ENCODE measurements at regions not wholly inside any gene's neighbourhood (a gene's known extent, or its start where the extent isn't known, plus 50 kb on each side); places are given as distances from the start of the nearest gene placed in this dataset.

DNA sequence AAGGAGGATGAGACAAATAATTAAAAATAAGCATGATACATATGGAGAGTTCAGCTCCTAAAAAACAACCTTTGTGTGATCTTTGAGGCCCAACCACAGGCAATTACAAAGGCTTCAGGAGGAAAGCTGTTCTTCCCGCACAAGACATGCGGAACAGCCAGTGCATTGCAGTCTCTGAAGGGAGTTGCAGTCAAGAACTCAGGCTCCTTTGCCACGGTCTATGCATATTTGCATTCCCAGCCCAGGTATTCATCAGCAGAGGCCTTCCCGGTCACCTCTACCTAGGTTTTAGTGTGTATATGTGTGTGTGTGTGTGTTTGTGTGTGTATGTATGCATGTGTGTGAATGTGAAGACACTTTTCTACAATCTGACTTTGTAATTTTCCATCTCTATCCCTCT lies 600.6 kb upstream of the PCDH10 start:
- Histone ChIP-seq H3K36me3 (no peaks in the 10 kb centered on the region), H3K4me1 (no peaks in the 10 kb centered on the region), H3K4me3 (no peak overlapping the region), H3K9me3 (no peaks in the 10 kb centered on the region), H3K27me3 (no peaks in the 10 kb centered on the region), H3K27ac (no peak overlapping the region)
- intact Hi-C loops (cut with DNase I), result no loop called here
- TF ChIP-seq EP300 (IDR thresholded peaks at IDR 0.05) (no peak), POLR2AphosphoS5 (IDR thresholded peaks at IDR 0.05) (no peak), POLR2A (IDR thresholded peaks at IDR 0.05) (no peak)
- TF ChIP-seq, protein P1, sequence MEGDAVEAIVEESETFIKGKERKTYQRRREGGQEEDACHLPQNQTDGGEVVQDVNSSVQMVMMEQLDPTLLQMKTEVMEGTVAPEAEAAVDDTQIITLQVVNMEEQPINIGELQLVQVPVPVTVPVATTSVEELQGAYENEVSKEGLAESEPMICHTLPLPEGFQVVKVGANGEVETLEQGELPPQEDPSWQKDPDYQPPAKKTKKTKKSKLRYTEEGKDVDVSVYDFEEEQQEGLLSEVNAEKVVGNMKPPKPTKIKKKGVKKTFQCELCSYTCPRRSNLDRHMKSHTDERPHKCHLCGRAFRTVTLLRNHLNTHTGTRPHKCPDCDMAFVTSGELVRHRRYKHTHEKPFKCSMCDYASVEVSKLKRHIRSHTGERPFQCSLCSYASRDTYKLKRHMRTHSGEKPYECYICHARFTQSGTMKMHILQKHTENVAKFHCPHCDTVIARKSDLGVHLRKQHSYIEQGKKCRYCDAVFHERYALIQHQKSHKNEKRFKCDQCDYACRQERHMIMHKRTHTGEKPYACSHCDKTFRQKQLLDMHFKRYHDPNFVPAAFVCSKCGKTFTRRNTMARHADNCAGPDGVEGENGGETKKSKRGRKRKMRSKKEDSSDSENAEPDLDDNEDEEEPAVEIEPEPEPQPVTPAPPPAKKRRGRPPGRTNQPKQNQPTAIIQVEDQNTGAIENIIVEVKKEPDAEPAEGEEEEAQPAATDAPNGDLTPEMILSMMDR (IDR thresholded peaks at IDR 0.05), result no peak
- DNase-seq, result no peak
- WGBS, 2 donors, result 86 to 89% methylated on average over 4 of the region's 4 CpGs

DNA sequence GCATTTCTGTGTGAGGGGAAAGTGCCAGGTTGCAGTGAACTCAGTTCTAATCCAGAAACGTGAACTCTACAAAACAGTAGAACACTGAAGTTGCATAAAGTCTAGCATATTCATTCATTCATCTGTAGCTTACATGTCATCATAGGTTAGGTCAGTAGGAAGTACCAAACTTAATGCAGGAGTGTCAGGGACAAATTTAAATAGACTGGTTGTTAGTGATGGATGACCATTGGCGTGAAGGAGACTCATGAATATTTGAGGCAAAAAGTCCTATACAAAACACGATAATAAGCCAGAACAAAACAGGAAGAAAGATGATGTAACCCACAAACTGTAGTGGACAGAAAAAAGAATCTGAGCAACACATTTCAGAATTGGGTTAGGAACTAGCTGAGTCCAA lies 592.8 kb upstream of the PCDH10 start:
- no peaks in the 10 kb centered on the region for H3K36me3 ChIP-seq
- WGBS, 2 donors, result 83 to 84% methylated on average over 3 of the region's 3 CpGs
- TF ChIP-seq EP300 (IDR thresholded peaks at IDR 0.05), result no peak
- intact Hi-C loops (cut with DNase I), result no loop called here
- H3K4me1 ChIP-seq, result no peaks in the 10 kb centered on the region
- no peak for DNase-seq
- no peak overlapping the region for H3K4me3 ChIP-seq
- H3K27ac ChIP-seq, result no peak overlapping the region
- H3K27me3 ChIP-seq, result no peaks in the 10 kb centered on the region
- H3K9me3 ChIP-seq, result no peaks in the 10 kb centered on the region

DNA sequence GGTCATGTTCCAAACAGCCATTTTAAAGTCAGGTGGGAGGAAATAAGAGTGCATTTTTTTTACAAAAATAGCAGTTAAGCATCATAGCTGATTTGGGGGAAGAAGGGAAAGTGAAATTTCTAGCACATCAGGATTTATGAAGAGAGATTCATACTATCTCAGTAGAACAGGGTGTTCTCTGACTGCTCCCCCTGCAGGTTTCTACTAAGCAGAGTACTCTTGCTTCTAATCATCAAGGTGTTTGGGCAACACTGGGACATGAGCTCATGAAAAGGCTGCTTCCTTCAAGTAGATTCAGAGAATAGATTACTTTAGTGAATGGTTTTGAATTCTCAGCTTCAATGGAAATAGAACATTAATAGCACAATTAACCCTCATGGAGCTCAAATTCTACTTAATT lies 591.4 kb upstream of the PCDH10 start:
- intact Hi-C loops (cut with DNase I), result no loop called here
- no peak overlapping the region for H3K4me3 ChIP-seq
- TF ChIP-seq EP300 (IDR thresholded peaks at IDR 0.05) (no peak), POLR2A (IDR thresholded peaks at IDR 0.05) (no peak), POLR2AphosphoS5 (IDR thresholded peaks at IDR 0.05) (no peak)
- TF ChIP-seq, protein P1 (IDR thresholded peaks at IDR 0.05), result no peak

DNA sequence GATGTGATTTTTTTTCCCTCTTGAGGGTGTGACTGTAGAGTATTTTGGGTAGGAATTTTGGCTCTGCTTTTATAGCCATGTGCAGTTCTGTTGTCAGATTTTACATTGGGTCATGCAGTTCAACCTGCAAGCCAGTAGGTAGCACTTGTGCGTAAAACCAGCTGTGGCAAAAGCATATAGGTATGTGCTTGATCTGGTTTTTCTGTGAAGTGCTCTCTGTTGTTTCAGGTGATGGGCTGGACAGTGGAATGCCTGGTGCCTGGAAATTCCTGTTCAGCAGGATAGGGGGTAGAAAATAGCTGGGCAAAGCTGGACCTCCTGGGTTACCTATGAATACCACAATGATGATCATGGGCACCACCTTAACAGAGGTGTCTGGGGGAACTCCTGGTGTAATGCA lies 584.2 kb upstream of the PCDH10 start:
- H3K9me3 ChIP-seq, result no peaks in the 10 kb centered on the region
- H3K36me3 ChIP-seq, result no peaks in the 10 kb centered on the region
- no peaks in the 10 kb centered on the region for H3K4me1 ChIP-seq
- no peak overlapping the region for H3K4me3 ChIP-seq
- intact Hi-C loops (cut with DNase I), result no loop called here
- WGBS, 2 donors, result 75 to 85% methylated on average over 1 of the region's 1 CpG
- no peak for DNase-seq
- no peak overlapping the region for H3K27ac ChIP-seq
- no peaks in the 10 kb centered on the region for H3K27me3 ChIP-seq
- TF ChIP-seq, protein P1 (IDR thresholded peaks at IDR 0.05), result no peak
- no peak for TF ChIP-seq POLR2AphosphoS5 (IDR thresholded peaks at IDR 0.05)
- TF ChIP-seq EP300 (IDR thresholded peaks at IDR 0.05), result no peak
- no peak for TF ChIP-seq POLR2A (IDR thresholded peaks at IDR 0.05)

More for the DNA sequence above, 591.4 kb upstream of the PCDH10 start:
- Histone ChIP-seq H3K36me3 (no peaks in the 10 kb centered on the region), H3K9me3 (no peaks in the 10 kb centered on the region), H3K27me3 (no peaks in the 10 kb centered on the region), H3K27ac (no peak overlapping the region), H3K4me1 (no peaks in the 10 kb centered on the region)
- no peak for DNase-seq

DNA sequence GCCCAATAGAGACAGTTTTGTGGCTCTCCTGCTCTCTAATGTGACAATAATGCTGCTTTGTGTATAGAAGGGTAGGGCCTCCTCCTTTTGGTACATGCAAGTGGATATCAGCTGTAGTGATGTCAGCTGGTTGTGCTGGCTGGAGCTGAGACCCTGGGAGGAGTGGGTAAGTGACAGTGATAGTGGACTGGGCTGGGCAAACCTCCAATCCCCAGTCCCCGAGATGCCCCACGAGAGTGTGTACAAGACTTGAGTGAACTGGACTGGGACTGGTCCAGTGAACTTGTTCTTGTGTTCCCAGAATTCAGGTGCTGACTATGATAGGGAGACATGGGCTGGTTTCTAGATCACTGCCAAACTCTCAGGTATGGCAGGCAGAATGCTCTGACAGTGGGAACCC lies 583.6 kb upstream of the PCDH10 start:
- H3K27ac ChIP-seq, result no peak overlapping the region
- no peaks in the 10 kb centered on the region for H3K9me3 ChIP-seq
- intact Hi-C loops (cut with DNase I), result no loop called here
- 90 to 92% methylated on average over 2 of the region's 2 CpGs for WGBS, 2 donors
- no peak for TF ChIP-seq POLR2A (IDR thresholded peaks at IDR 0.05)
- no peaks in the 10 kb centered on the region for H3K27me3 ChIP-seq
- no peaks in the 10 kb centered on the region for H3K36me3 ChIP-seq
- DNase-seq, result no peak
- no peaks in the 10 kb centered on the region for H3K4me1 ChIP-seq
- H3K4me3 ChIP-seq, result no peak overlapping the region

DNA sequence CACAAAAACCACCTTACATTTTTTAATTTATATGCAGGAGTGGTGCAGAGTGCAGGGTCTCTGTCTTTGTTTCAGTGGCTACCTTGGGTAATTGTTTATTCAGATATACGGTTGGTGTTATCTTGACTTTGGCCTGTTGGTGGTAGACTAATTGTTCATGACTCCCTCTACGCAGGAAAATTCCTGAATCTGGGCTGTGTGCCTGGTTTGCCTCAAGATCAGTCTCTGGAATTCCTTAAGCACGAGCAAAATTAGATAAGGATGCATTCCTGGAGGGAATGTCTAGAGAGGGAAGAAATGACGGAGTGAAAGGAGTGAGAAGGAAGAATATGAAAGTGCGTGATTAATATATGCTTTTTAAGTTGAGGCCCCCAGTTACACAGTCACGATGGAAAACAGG lies 576.9 kb upstream of the PCDH10 start:
- no peak for DNase-seq
- 56 to 59% methylated on average over 6 of the region's 6 CpGs for WGBS, 2 donors
- H3K27me3 ChIP-seq, result no peaks in the 10 kb centered on the region
- no peak overlapping the region for H3K4me3 ChIP-seq
- no peaks in the 10 kb centered on the region for H3K9me3 ChIP-seq
- H3K36me3 ChIP-seq, result no peaks in the 10 kb centered on the region
- H3K4me1 ChIP-seq, result no peaks in the 10 kb centered on the region
- intact Hi-C loops (cut with DNase I), result no loop called here
- TF ChIP-seq POLR2A (IDR thresholded peaks at IDR 0.05), result no peak
- no peak for TF ChIP-seq EP300 (IDR thresholded peaks at IDR 0.05)
- no peak for TF ChIP-seq POLR2AphosphoS5 (IDR thresholded peaks at IDR 0.05)
- TF ChIP-seq, protein P1 (IDR thresholded peaks at IDR 0.05), result no peak
- no peak overlapping the region for H3K27ac ChIP-seq

Measured in sigmoid colon (tissue), 6 donors.